B cell (primary cell): ENCODE measurements at regions not wholly inside any gene's neighbourhood (a gene's known extent, or its start where the extent isn't known, plus 50 kb on each side); places are given as distances from the start of the nearest gene placed in this dataset.

Experiments used
- ATAC-seq: fragments of 200-7000 bp; cut with Tn5 transposase; one replicate; pipeline ENCODE4 v1.10.0; 2021; ENCODE audit warnings: low read depth, mild to moderate bottlenecking, moderate number of reproducible peaks, moderate library complexity
- CTCF ChIA-PET: fragments of 350-600 bp; sonication (Branson Sonifier 250); formaldehyde crosslinking; loops from one replicate; lab custom pipeline; 2021; ENCODE audit warnings: antibody characterized with exemption, inconsistent platforms; lab: Charles Lee
- POLR2A ChIA-PET: fragments of 350-600 bp; sonication (Branson Sonifier 250); formaldehyde crosslinking; loops from one replicate; lab custom pipeline; 2021; ENCODE audit warnings: antibody characterized with exemption; lab: Charles Lee
- DNase-seq: peaks from one replicate; pipeline ENCODE4 v3.0.0; 2013
- H2AFZ ChIP-seq: 2 replicates; pipeline ENCODE4 v1.6.1; 2012; ENCODE audit warnings: mild to moderate bottlenecking, low read depth, low read length; ENCODE audit not compliant: insufficient read depth, poor library complexity, severe bottlenecking
- H3K27ac ChIP-seq, 2 donors: 1 replicate in 1 of 2; 2 replicates in 1 of 2; pipeline ENCODE4 v1.5.1; 2012 to 2013; ENCODE audit warnings: low read length in 2 of 2, mild to moderate bottlenecking in 2 of 2, moderate library complexity in 1 of 2
- H3K27me3 ChIP-seq, 4 experiments: fragments of 200-600 bp in 1 of 4; sonication (generic) in 1 of 4; replicated peaks in 1 of 4; 1 replicate in 2 of 4; 2 replicates in 2 of 4; pipeline versions ENCODE4 v1.6.1 to v1.7.0; 2013 to 2016; ENCODE audit warnings: low read length in 3 of 4, mild to moderate bottlenecking in 2 of 4, mixed read lengths in 1 of 4, moderate library complexity in 1 of 4; ENCODE audit not compliant: insufficient read depth in 4 of 4, control insufficient read depth in 3 of 4; ENCODE audit errors: control extremely low read depth in 1 of 4
- H3K36me3 ChIP-seq, 2 experiments: replicated peaks in 1 of 2; 1 replicate in 1 of 2; 2 replicates in 1 of 2; pipeline versions ENCODE4 v1.6.1 to v1.7.1; 2013; ENCODE audit warnings: low read length in 1 of 2; ENCODE audit not compliant: insufficient read depth in 2 of 2, control insufficient read depth in 1 of 2; ENCODE audit errors: control extremely low read depth in 1 of 2, extremely low read depth in 1 of 2
- H3K4me1 ChIP-seq, 2 donors: fragments of 200-600 bp in 1 of 2; sonication (generic) in 1 of 2; 1 replicate in 1 of 2; 2 replicates in 1 of 2; pipeline versions ENCODE4 v1.5.1 to v1.6.1; 2013 to 2017; ENCODE audit warnings: low read length in 2 of 2; ENCODE audit not compliant: control insufficient read depth in 2 of 2, insufficient read depth in 2 of 2
- H3K4me2 ChIP-seq: replicated peaks from 2 replicates; pipeline ENCODE3; 2012; ENCODE audit warnings: mild to moderate bottlenecking, low read depth, low read length; ENCODE audit not compliant: poor library complexity, severe bottlenecking
- H3K4me3 ChIP-seq, 5 experiments: fragments of 200-600 bp in 1 of 5; sonication (generic) in 1 of 5; 1 replicate in 3 of 5; 2 replicates in 2 of 5; pipeline versions ENCODE4 v1.5.1 to v1.7.0; 2011 to 2016; ENCODE audit warnings: low read length in 4 of 5, mild to moderate bottlenecking in 4 of 5, low read depth in 2 of 5, control low read depth in 1 of 5, moderate library complexity in 1 of 5; ENCODE audit not compliant: insufficient read depth in 1 of 5; ENCODE audit errors: control extremely low read depth in 1 of 5, extremely low read depth in 1 of 5
- H3K79me2 ChIP-seq: fragments of 200-600 bp; sonication (generic); one replicate; pipeline ENCODE4 v1.6.0; 2016; ENCODE audit warnings: low read length; ENCODE audit not compliant: control insufficient read depth, insufficient read depth
- H3K9ac ChIP-seq: fragments of 200-600 bp; sonication (generic); 2 replicates; pipeline ENCODE4 v1.6.1; 2017; ENCODE audit warnings: mild to moderate bottlenecking, low read length, moderate library complexity
- H3K9me3 ChIP-seq, 3 donors: one replicate each; pipeline versions ENCODE4 v1.6.1 to v1.7.1; 2013; ENCODE audit warnings: low read length in 2 of 3; ENCODE audit not compliant: control insufficient read depth in 2 of 3, insufficient read depth in 1 of 3; ENCODE audit errors: control extremely low read depth in 1 of 3
- H4K20me1 ChIP-seq: 2 replicates; pipeline ENCODE4 v1.6.0; 2012; ENCODE audit warnings: mild to moderate bottlenecking, low read length; ENCODE audit not compliant: insufficient read depth, control insufficient read depth, poor library complexity, severe bottlenecking
- H3K27ac Mint-ChIP-seq: one replicate; pipeline ENCODE4 v1.8.0; 2021; ENCODE audit warnings: mixed read lengths
- H3K27me3 Mint-ChIP-seq: one replicate; pipeline ENCODE4 v1.8.0; 2021; ENCODE audit warnings: mixed read lengths
- H3K4me1 Mint-ChIP-seq: one replicate; pipeline ENCODE4 v1.8.0; 2021; ENCODE audit warnings: mixed read lengths
- H3K4me3 Mint-ChIP-seq: one replicate; pipeline ENCODE4 v1.8.0; 2021; ENCODE audit warnings: mixed read lengths
- H3K9me3 Mint-ChIP-seq: one replicate; pipeline ENCODE4 v1.8.0; 2022; ENCODE audit warnings: mixed read lengths; ENCODE audit not compliant: insufficient read depth
- EZH2 ChIP-seq: IDR thresholded peaks from 2 replicates; pipeline ENCODE4 v1.6.1; 2012; ENCODE audit warnings: borderline replicate concordance, low read depth, mild to moderate bottlenecking, moderate library complexity, low read length; ENCODE audit not compliant: insufficient read depth, poor library complexity, severe bottlenecking
- WGBS: methylation state at CpG from one replicate; pipeline ENCODE4 v1.1.5; 2013; ENCODE audit warnings: missing lambda C conversion rate; ENCODE audit not compliant: insufficient coverage; 5-methylcytosine and 5-hydroxymethylcytosine counted together
- intact Hi-C: fragments of 100-400 bp; cut with micrococcal nuclease; formaldehyde crosslinking; loops from one replicate; pipeline ENCODE4 v1.10.0; 2022
- TF ChIP-seq, protein P1 (sequence below): fragments of 200-600 bp; IDR thresholded peaks from one replicate; pipeline ENCODE4 v1.8.0; 2022; ENCODE audit warnings: antibody characterized with exemption, mild to moderate bottlenecking

DNA sequence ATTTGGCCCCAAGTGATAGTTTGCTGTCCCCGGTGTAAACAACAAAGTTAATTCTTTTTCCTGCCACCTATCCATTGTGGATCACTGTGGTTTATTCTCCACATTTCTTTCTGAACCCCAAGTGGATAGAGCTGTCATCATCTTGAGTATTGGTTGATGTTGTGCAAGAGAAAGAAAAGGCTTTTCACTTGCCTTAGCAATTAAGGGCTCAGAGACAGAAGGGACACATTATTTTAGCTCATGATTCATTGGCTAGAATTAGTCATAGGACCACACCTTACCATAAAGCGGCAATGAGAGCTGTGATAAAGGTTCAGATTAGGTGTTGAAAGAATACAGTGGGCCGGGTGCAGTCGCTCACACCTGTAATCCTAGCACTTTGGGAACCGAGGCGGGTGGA lies 442.1 kb upstream of the DCC start:
- H3K27me3 ChIP-seq, result no peaks in the 10 kb centered on the region
- H3K9me3 Mint-ChIP-seq, result peaks cover 3% of the 10 kb centered on the region
- ChIA-PET POLR2A (no interaction called here), CTCF (no interaction called here)
- TF ChIP-seq EZH2, result no peak
- TF ChIP-seq, protein P1, sequence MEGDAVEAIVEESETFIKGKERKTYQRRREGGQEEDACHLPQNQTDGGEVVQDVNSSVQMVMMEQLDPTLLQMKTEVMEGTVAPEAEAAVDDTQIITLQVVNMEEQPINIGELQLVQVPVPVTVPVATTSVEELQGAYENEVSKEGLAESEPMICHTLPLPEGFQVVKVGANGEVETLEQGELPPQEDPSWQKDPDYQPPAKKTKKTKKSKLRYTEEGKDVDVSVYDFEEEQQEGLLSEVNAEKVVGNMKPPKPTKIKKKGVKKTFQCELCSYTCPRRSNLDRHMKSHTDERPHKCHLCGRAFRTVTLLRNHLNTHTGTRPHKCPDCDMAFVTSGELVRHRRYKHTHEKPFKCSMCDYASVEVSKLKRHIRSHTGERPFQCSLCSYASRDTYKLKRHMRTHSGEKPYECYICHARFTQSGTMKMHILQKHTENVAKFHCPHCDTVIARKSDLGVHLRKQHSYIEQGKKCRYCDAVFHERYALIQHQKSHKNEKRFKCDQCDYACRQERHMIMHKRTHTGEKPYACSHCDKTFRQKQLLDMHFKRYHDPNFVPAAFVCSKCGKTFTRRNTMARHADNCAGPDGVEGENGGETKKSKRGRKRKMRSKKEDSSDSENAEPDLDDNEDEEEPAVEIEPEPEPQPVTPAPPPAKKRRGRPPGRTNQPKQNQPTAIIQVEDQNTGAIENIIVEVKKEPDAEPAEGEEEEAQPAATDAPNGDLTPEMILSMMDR, result no peak
- no peaks in the 10 kb centered on the region for H3K79me2 ChIP-seq
- intact Hi-C loops, result no loop called here
- no peak overlapping the region for H3K4me2 ChIP-seq
- WGBS, result no CpG with 5 or more reads among the region's 6 CpGs
- H3K36me3 ChIP-seq, result no peaks in the 10 kb centered on the region
- H3K9ac ChIP-seq, result no peak overlapping the region
- H3K27ac Mint-ChIP-seq, result no peak overlapping the region
- H3K4me1 ChIP-seq, result no peaks in the 10 kb centered on the region
- no peak for DNase-seq
- no peaks in the 10 kb centered on the region for H3K27me3 Mint-ChIP-seq
- no peak overlapping the region for H3K27ac ChIP-seq
- no peak overlapping the region for H2AFZ ChIP-seq
- no peak overlapping the region for H3K4me3 ChIP-seq
- H3K9me3 ChIP-seq, result no peaks in the 10 kb centered on the region
- H4K20me1 ChIP-seq, result no peaks in the 10 kb centered on the region
- ATAC-seq, result no peak
- H3K4me3 Mint-ChIP-seq, result no peak overlapping the region
- H3K4me1 Mint-ChIP-seq, result no peaks in the 10 kb centered on the region

DNA sequence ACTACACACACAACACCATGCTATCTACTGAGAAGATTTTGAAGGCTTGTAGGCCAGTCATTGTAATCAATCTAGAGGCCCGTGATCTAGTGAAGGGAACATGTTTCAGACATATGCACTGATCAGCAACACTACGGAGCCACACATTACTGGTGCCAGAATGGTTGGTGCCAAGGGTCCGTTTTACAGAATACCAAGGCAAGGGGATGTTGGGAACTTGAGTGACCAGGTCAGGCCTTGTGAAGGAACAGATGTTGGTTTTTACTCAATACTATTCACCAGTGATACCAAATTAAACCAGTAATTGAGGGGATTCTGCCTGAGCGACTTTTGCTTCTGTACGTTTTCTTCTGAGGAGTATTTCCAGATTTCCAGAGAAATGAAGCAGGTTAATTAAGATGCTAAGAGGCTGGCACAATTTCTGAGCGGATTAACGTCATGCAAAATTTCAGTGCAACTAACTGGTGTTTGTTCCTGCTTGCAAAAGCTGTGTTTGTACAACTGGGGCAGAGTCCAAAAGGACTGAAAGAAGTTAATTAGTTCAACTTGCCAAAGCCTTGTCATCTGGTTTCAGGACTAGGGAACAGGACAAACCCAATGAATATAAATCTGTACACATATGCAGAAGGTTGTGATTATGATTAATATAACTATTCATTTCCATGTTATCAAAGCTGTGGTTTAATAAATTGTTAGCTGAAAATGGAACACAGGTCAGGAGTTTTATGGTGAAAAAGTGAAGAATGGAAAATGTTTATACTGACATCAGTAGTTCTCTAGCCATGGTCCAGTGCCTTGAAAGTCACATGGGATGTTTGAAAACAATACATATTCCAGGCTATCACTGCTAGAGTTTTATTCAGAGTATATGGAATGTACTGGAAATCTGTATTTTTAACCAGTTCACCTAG lies 432.1 kb upstream of the DCC start:
- 93% methylated on average over 5 of the region's 7 CpGs for WGBS
- Histone ChIP-seq H3K4me3 (no peak overlapping the region), H3K79me2 (no peaks in the 10 kb centered on the region), H4K20me1 (no peaks in the 10 kb centered on the region), H3K9me3 (no peaks in the 10 kb centered on the region), H3K27me3 (no peaks in the 10 kb centered on the region), H3K4me1 (no peaks in the 10 kb centered on the region), H3K27ac (no peak overlapping the region), H3K36me3 (no peaks in the 10 kb centered on the region), H2AFZ (no peak overlapping the region), H3K4me2 (no peak overlapping the region), H3K9ac (no peak overlapping the region)
- Mint-ChIP-seq H3K4me1 (no peaks in the 10 kb centered on the region), H3K9me3 (no peaks in the 10 kb centered on the region), H3K27me3 (no peaks in the 10 kb centered on the region), H3K27ac (no peak overlapping the region), H3K4me3 (no peak overlapping the region)
- CTCF ChIA-PET, result no interaction called here
- TF ChIP-seq, protein P1, result no peak
- no peak for TF ChIP-seq EZH2
- no peak for ATAC-seq
- POLR2A ChIA-PET, result no interaction called here
- intact Hi-C loops, result no loop called here
- no peak for DNase-seq
